ENCODE measurements at regions not wholly inside any gene's neighbourhood (a gene's known extent, or its start where the extent isn't known, plus 50 kb on each side); places are given as distances from the start of the nearest gene placed in this dataset.

GRCh38 chr1:29645586-29645985, 409.3 kb downstream of the PTPRU start:
- no peak overlapping the region for H3K4me3 ChIP-seq
- intact Hi-C loops (cut with DNase I; ENCODE audit: low total_unique reads), result no loop called here
- H3K4me1 ChIP-seq, result no peaks in the 10 kb centered on the region
- H3K36me3 ChIP-seq, result no peaks in the 10 kb centered on the region
- H3K27ac ChIP-seq, result no peak overlapping the region
- H3K27me3 ChIP-seq, result peaks cover 0 to 3% of the 10 kb centered on the region in 2 donors
- TF ChIP-seq POLR2AphosphoS5 (IDR thresholded peaks at IDR 0.05) (no peak), CTCF (IDR thresholded peaks at IDR 0.05) (no peak), POLR2A (IDR thresholded peaks at IDR 0.05) (no peak)
- H3K9me3 ChIP-seq, result no peaks in the 10 kb centered on the region
- peak in 1 of 2 donors; percentile 15 for DNase-seq (ENCODE audit: low spot score in 2 of 2)

GRCh38 chr1:29644812-29645211, 408.5 kb downstream of the PTPRU start:
- Histone ChIP-seq H3K4me3 (no peak overlapping the region), H3K9me3 (no peaks in the 10 kb centered on the region), H3K27me3 (no peaks in the 10 kb centered on the region), H3K36me3 (no peaks in the 10 kb centered on the region), H3K4me1 (no peaks in the 10 kb centered on the region), H3K27ac (no peak overlapping the region)
- TF ChIP-seq POLR2A (IDR thresholded peaks at IDR 0.05) (no peak), POLR2AphosphoS5 (IDR thresholded peaks at IDR 0.05) (no peak), CTCF (IDR thresholded peaks at IDR 0.05) (no peak)
- peak in 1 of 2 donors; percentile 17 for DNase-seq (ENCODE audit: low spot score in 2 of 2)
- intact Hi-C loops (cut with DNase I; ENCODE audit: low total_unique reads), result no loop called here

- Histone ChIP-seq H3K4me3 (no peak overlapping the region), H3K27ac (no peak overlapping the region), H3K9me3 (no peaks in the 10 kb centered on the region), H3K36me3 (no peaks in the 10 kb centered on the region), H3K4me1 (no peaks in the 10 kb centered on the region), H3K27me3 (no peaks in the 10 kb centered on the region)
- no peak for TF ChIP-seq CTCF (IDR thresholded peaks at IDR 0.05)
- TF ChIP-seq POLR2AphosphoS5 (IDR thresholded peaks at IDR 0.05), result no peak
- TF ChIP-seq POLR2A (IDR thresholded peaks at IDR 0.05), result no peak
- DNase-seq (ENCODE audit: low spot score in 2 of 2), result no peak
- intact Hi-C loops (cut with DNase I; ENCODE audit: low total_unique reads), result no loop called here
Observed at GRCh38 chr1:29643838-29644440, 407.6 kb downstream of the PTPRU start.

- H3K27me3 ChIP-seq, result no peaks in the 10 kb centered on the region
- H3K27ac ChIP-seq, result no peak overlapping the region
- no peaks in the 10 kb centered on the region for H3K36me3 ChIP-seq
- no peak overlapping the region for H3K4me3 ChIP-seq
- DNase-seq (ENCODE audit: low spot score in 2 of 2), result peak in 1 of 2 donors; percentile 19
- H3K9me3 ChIP-seq, result no peaks in the 10 kb centered on the region
- intact Hi-C loops (cut with DNase I; ENCODE audit: low total_unique reads), result no loop called here
- TF ChIP-seq CTCF (IDR thresholded peaks at IDR 0.05) (no peak), POLR2AphosphoS5 (IDR thresholded peaks at IDR 0.05) (no peak), POLR2A (IDR thresholded peaks at IDR 0.05) (no peak)
- no peaks in the 10 kb centered on the region for H3K4me1 ChIP-seq
Observed at GRCh38 chr1:29643281-29643680, 407.0 kb downstream of the PTPRU start.

- Histone ChIP-seq H3K27me3 (no peaks in the 10 kb centered on the region), H3K4me3 (no peak overlapping the region), H3K27ac (no peak overlapping the region), H3K9me3 (no peaks in the 10 kb centered on the region), H3K4me1 (no peaks in the 10 kb centered on the region), H3K36me3 (no peaks in the 10 kb centered on the region)
- intact Hi-C loops (cut with DNase I; ENCODE audit: low total_unique reads), result no loop called here
- TF ChIP-seq CTCF (IDR thresholded peaks at IDR 0.05), result no peak
- no peak for TF ChIP-seq POLR2AphosphoS5 (IDR thresholded peaks at IDR 0.05)
- TF ChIP-seq POLR2A (IDR thresholded peaks at IDR 0.05), result no peak
- no peak for DNase-seq (ENCODE audit: low spot score in 2 of 2)
Observed at GRCh38 chr1:29642519-29642918, 406.2 kb downstream of the PTPRU start.
